ENCODE measurements at regions not wholly inside any gene's neighbourhood (a gene's known extent, or its start where the extent isn't known, plus 50 kb on each side); places are given as distances from the start of the nearest gene placed in this dataset.

DNA sequence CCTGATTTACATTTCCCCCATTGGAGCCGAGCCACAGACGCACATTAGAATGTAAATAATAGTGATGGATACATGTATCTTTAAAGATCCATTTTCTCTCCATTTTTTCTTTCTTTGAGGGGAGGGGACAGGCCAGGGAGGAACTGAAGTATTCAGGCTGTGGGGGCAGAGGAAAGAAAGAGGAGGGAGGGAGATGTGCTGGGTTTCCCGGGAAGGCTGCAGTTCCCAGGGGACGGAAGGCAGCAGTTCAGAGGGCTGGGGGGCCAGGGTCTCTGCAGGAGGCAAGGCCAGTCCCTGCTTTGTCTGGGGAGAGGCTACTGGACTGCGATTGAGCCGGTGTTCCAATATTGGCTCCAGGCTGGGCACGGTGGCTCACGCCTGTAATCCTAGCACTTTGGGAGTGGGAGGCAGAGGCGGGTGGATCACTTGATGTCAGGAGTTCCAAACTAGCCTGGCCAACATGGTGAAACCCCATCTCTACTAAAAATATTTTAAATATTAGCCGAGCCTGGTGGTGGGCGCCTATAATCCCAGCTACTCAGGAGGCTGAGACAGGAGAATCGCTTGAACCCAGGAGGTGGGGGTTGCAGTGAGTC is 94.2 kb upstream of the LHX1 start:
- intact Hi-C loops (cut with micrococcal nuclease) = no loop called here
- Mint-ChIP-seq H3K36me3 (ENCODE audit: low read depth) (no peaks in the 10 kb centered on the region), H3K4me3 (no peak overlapping the region), H3K9me3 (no peaks in the 10 kb centered on the region), H3K27me3 (peaks cover 50% of the 10 kb centered on the region), H3K27ac (no peak overlapping the region), H3K4me1 (no peaks in the 10 kb centered on the region)
- ChIA-PET POLR2A (no interaction called here), CTCF (no interaction called here)
- ATAC-seq (ENCODE audit: low read depth) = no peak
- DNase-seq = no peak
- TF ChIP-seq, protein P1, sequence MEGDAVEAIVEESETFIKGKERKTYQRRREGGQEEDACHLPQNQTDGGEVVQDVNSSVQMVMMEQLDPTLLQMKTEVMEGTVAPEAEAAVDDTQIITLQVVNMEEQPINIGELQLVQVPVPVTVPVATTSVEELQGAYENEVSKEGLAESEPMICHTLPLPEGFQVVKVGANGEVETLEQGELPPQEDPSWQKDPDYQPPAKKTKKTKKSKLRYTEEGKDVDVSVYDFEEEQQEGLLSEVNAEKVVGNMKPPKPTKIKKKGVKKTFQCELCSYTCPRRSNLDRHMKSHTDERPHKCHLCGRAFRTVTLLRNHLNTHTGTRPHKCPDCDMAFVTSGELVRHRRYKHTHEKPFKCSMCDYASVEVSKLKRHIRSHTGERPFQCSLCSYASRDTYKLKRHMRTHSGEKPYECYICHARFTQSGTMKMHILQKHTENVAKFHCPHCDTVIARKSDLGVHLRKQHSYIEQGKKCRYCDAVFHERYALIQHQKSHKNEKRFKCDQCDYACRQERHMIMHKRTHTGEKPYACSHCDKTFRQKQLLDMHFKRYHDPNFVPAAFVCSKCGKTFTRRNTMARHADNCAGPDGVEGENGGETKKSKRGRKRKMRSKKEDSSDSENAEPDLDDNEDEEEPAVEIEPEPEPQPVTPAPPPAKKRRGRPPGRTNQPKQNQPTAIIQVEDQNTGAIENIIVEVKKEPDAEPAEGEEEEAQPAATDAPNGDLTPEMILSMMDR (IDR thresholded peaks at IDR 0.05) = no peak

DNA sequence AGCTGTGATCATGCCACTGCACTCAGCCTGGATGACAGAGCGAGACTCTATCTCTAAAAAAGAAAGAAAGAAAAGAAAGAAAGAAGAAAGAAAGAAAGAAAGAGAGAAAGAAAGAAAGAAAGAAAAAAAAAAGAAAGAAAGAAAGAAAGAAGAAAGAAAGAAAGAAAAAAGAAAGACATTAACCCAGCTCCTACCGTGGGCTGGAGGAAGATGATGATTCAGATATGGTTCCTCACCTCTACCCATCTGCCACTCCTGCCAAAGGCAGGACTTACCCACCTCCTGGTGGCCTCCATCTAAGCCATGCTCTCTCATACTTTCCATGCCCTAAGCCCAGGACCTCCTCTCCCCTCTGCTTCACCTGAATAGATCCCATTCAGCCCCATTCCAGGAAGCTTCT is 93.3 kb upstream of the LHX1 start:
- POLR2A ChIA-PET = no interaction called here
- H3K36me3 Mint-ChIP-seq (ENCODE audit: low read depth) = no peaks in the 10 kb centered on the region
- intact Hi-C loops (cut with micrococcal nuclease) = no loop called here
- ATAC-seq (ENCODE audit: low read depth) (no peak), DNase-seq (no peak)
- H3K4me3 Mint-ChIP-seq = no peak overlapping the region
- H3K4me1 Mint-ChIP-seq = no peaks in the 10 kb centered on the region
- no peak overlapping the region for H3K27ac Mint-ChIP-seq
- no peaks in the 10 kb centered on the region for H3K9me3 Mint-ChIP-seq
- peaks cover 48% of the 10 kb centered on the region for H3K27me3 Mint-ChIP-seq
- TF ChIP-seq, protein P1 (IDR thresholded peaks at IDR 0.05) = no peak
- CTCF ChIA-PET = no interaction called here

DNA sequence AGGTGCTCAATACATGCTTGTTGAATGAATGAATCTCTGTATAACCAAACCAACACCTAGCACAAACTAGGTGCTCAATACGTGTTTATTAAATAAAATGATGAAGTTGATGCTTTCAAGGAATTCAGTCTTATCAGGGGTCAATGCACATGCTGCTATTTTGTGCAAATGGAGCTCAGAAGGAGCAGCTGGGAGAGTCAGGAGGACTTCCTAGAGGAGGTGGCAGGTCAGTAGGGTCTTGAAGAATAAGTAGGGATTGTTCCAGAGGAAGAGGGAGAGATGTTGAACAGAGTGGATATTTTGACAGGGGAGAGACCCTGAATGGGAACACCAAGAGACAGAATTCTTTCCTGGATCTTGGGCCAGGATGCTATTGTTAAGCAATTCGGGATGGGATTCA is 92.7 kb upstream of the LHX1 start:
- Mint-ChIP-seq H3K27ac (no peak overlapping the region), H3K9me3 (no peaks in the 10 kb centered on the region), H3K36me3 (ENCODE audit: low read depth) (no peaks in the 10 kb centered on the region), H3K4me3 (no peak overlapping the region), H3K27me3 (peaks cover 42% of the 10 kb centered on the region), H3K4me1 (no peaks in the 10 kb centered on the region)
- intact Hi-C loops (cut with micrococcal nuclease) = no loop called here
- POLR2A ChIA-PET = interaction anchor here (0.6 kb wide), 1 partner anchor 143 kb away, joined by 12 read pairs; no protein-coding TSS in a partner anchor
- TF ChIP-seq, protein P1 (IDR thresholded peaks at IDR 0.05) = no peak
- DNase-seq = no peak
- no peak for ATAC-seq (ENCODE audit: low read depth)
- CTCF ChIA-PET = no interaction called here

DNA sequence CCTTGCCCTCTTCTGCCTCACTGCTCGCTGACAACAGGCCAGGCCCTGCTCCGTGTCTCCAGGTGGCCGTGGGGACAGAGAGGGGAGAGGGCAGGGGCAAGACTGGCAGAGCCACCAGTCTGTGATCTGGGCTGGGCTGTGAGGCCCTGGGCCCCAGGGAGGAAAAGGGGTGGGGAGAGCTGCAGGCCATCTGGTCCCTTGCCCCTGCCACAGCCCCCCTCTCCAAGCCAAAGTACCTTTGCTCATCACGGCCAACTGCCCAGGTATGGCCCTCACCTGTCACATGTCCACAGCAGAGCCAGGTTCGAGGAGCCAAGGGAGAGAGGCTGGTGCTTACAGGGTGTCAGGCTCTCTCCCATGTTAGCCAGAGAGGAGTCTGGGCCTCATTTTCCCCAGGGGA is 91.4 kb upstream of the LHX1 start:
- no peaks in the 10 kb centered on the region for H3K4me1 Mint-ChIP-seq
- no peak overlapping the region for H3K27ac Mint-ChIP-seq
- ATAC-seq (ENCODE audit: low read depth) (no peak), DNase-seq (no peak)
- ChIA-PET POLR2A (no interaction called here), CTCF (no interaction called here)
- intact Hi-C loops (cut with micrococcal nuclease) = no loop called here
- H3K36me3 Mint-ChIP-seq (ENCODE audit: low read depth) = no peaks in the 10 kb centered on the region
- no peak overlapping the region for H3K4me3 Mint-ChIP-seq
- TF ChIP-seq, protein P1 (IDR thresholded peaks at IDR 0.05) = no peak
- H3K27me3 Mint-ChIP-seq = peaks cover 38% of the 10 kb centered on the region
- no peaks in the 10 kb centered on the region for H3K9me3 Mint-ChIP-seq

DNA sequence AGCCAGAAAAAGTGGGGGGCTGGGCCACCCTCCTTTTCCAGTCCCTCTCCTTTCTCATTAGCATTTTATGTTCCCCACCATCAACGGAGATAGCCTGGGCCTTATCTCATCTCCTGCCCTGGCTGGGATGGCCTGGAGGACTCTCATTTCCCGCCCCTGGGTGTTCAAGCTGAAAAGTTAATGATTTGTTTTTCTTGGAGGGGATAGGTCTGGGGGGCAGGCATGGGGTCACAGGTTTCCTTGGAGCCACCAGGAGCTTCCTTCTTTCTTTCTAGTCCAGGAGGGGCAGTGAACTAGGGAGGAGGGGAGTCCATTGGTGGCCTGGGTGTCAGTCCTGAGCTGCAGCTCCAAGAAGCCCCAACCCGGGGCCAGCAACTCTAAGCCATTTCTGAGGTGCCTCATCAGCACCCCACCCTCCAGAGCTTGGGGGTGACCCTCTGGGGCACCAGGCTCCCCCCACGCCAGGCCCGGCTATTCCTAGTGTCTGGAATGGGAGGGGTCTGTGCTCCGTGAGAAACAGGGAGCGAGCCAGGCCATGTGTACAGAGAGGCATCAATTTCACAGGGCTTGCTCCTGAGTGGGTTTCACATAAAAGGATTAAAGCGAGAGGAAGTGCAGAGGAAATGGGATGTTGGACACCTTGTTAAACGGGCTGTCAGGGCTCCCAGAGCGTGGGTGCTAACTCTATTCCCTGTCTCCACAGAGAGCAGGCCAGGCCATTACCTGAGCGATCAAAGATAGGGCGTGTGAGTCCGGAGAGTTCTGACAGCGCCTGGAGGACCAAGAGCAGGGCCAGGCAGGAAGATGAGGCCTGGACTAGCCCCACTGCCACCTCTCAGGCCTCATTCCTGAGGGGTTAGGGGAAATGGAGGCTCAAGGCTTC is 90.6 kb upstream of the LHX1 start:
- H3K36me3 Mint-ChIP-seq (ENCODE audit: low read depth) = no peaks in the 10 kb centered on the region
- TF ChIP-seq, protein P1 (IDR thresholded peaks at IDR 0.05) = no peak
- peaks cover 38% of the 10 kb centered on the region for H3K27me3 Mint-ChIP-seq
- no peak overlapping the region for H3K4me3 Mint-ChIP-seq
- no peaks in the 10 kb centered on the region for H3K4me1 Mint-ChIP-seq
- no peak for ATAC-seq (ENCODE audit: low read depth)
- ChIA-PET CTCF (no interaction called here), POLR2A (interaction anchor here (0.7 kb wide), 1 partner anchor 35 kb away, joined by 4 read pairs; no protein-coding TSS in a partner anchor)
- intact Hi-C loops (cut with micrococcal nuclease) = no loop called here
- H3K27ac Mint-ChIP-seq = no peak overlapping the region
- H3K9me3 Mint-ChIP-seq = no peaks in the 10 kb centered on the region
- no peak for DNase-seq

Measured in activated B cell treated with CpG ODN at 0.5 μM for 24 hours (primary cell).